ENCODE measurements at regions not wholly inside any gene's neighbourhood (a gene's known extent, or its start where the extent isn't known, plus 50 kb on each side); places are given as distances from the start of the nearest gene placed in this dataset.

GRCh38 chr3:5580826-5581225, 393.3 kb downstream of the EDEM1 start:
- no peak for TF ChIP-seq CTCF (IDR thresholded peaks at IDR 0.05; ENCODE audit: insufficient read depth, low read depth, low read length)
- no peak for TF ChIP-seq EZH2 (IDR thresholded peaks at IDR 0.05; ENCODE audit: insufficient read depth, low read length)
